Lower leg skin (tissue), 3 donors: ENCODE measurements at regions not wholly inside any gene's neighbourhood (a gene's known extent, or its start where the extent isn't known, plus 50 kb on each side); places are given as distances from the start of the nearest gene placed in this dataset.
"Not testable (repeated sequence)": the region's sequence is repeated elsewhere in the genome, so short reads cannot be mapped to it uniquely, and the experiment has no call there.

Experiments
- POLR2A ChIP-seq, 2 donors: fragments of 450-650 bp; IDR thresholded peaks; one replicate each; pipeline ENCODE4 v1.6.1; 2016 to 2017; ENCODE audit warnings: antibody characterized with exemption in 2 of 2, mild to moderate bottlenecking in 1 of 2, moderate library complexity in 1 of 2
- TF ChIP-seq, protein P1 (sequence below), 3 donors: fragments of 450-650 bp; IDR thresholded peaks; one replicate each; pipeline ENCODE4 v1.5.1; 2016; ENCODE audit warnings: antibody characterized with exemption in 3 of 3, mild to moderate bottlenecking in 3 of 3, moderate library complexity in 2 of 3

DNA sequence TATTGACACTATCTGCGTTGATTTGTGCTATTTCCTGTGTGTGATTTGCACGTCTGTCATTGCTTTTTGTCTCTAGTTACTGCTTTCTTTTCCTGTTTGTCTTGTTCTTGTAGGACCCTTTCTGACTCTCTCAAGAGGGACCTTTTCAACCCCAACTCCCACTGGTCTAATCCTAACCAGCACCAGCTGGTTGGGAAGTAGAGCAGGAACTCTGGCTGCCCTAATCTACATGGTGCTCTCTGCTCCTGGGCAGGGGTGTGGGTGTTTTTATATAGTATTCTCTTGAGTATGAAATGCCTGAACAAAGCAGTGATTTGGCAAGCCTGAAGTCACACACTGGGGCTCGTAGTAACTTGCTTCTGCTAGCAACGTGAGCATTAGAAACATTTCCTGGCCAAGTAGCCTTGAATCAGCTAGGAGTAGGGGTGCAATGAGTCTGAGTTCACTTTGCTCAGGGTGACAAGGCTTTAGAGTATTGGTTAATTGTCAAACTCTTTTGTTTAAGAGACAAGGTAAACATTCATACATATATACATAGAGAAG lies 164.2 kb downstream of the TP53TG3F start:
- TF ChIP-seq, protein P1, sequence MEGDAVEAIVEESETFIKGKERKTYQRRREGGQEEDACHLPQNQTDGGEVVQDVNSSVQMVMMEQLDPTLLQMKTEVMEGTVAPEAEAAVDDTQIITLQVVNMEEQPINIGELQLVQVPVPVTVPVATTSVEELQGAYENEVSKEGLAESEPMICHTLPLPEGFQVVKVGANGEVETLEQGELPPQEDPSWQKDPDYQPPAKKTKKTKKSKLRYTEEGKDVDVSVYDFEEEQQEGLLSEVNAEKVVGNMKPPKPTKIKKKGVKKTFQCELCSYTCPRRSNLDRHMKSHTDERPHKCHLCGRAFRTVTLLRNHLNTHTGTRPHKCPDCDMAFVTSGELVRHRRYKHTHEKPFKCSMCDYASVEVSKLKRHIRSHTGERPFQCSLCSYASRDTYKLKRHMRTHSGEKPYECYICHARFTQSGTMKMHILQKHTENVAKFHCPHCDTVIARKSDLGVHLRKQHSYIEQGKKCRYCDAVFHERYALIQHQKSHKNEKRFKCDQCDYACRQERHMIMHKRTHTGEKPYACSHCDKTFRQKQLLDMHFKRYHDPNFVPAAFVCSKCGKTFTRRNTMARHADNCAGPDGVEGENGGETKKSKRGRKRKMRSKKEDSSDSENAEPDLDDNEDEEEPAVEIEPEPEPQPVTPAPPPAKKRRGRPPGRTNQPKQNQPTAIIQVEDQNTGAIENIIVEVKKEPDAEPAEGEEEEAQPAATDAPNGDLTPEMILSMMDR (IDR thresholded peaks at IDR 0.05), result not testable (repeated sequence)
- TF ChIP-seq POLR2A (IDR thresholded peaks at IDR 0.05), result not testable (repeated sequence)
